Stimulated activated naive B cell treated with anti-CD40 and anti-IgM and Interleukin-4, amounts not matched to agents 10 μg/mL and 1 μg/mL and 100 μg/mL, for 72 hours (primary cell): ENCODE measurements at regions not wholly inside any gene's neighbourhood (a gene's known extent, or its start where the extent isn't known, plus 50 kb on each side); places are given as distances from the start of the nearest gene placed in this dataset.
"Not testable (repeated sequence)": the region's sequence is repeated elsewhere in the genome, so short reads cannot be mapped to it uniquely, and the experiment has no call there.

Experiments used
- ATAC-seq, 2 donors: fragments of 150-1000 bp; cut with Tn5 transposase; replicated peaks; 2 replicates each; pipeline ENCODE4 v1.10.0; 2021; ENCODE audit warnings: moderate library complexity in 1 of 2
- DNase-seq: peaks from one replicate; pipeline ENCODE4 v3.0.0; 2021
- H3K27ac Mint-ChIP-seq: one replicate; pipeline ENCODE4 v1.8.0; 2022; ENCODE audit warnings: mild to moderate bottlenecking, mixed read lengths
- H3K27me3 Mint-ChIP-seq, 2 donors: one replicate each; pipeline ENCODE4 v1.8.0; 2022; ENCODE audit warnings: mixed read lengths in 2 of 2
- H3K36me3 Mint-ChIP-seq, 2 donors: one replicate each; pipeline ENCODE4 v1.8.0; 2022; ENCODE audit warnings: mixed read lengths in 2 of 2, mild to moderate bottlenecking in 1 of 2
- H3K4me1 Mint-ChIP-seq, 2 donors: one replicate each; pipeline ENCODE4 v1.8.0; 2022; ENCODE audit warnings: mixed read lengths in 2 of 2, mild to moderate bottlenecking in 1 of 2
- H3K4me3 Mint-ChIP-seq, 2 donors: one replicate each; pipeline ENCODE4 v1.8.0; 2022; ENCODE audit warnings: mild to moderate bottlenecking in 2 of 2, mixed read lengths in 2 of 2, moderate library complexity in 1 of 2
- H3K9me3 Mint-ChIP-seq, 2 donors: one replicate each; pipeline ENCODE4 v1.8.0; 2022; ENCODE audit warnings: mixed read lengths in 2 of 2, mild to moderate bottlenecking in 1 of 2

DNA sequence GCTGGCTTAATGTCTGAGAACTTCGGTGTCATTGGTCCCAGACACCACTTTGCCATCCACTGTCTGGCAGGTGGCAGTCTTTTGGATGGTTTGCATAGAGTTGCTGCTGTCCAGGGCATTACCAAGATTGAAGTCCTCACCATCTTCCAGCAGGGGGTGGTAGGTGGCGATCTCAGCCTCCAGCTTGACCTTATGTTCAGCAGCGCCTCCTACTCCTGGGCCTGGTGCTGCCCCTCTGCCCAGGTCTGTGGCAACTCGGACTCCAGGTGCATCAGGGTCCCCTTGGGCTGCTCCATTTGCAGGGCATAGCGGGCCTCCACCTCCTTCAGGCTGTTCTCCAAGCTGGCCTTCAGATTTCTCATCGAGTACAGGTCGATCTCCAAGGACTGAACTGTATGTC lies 573.3 kb upstream of the NCAM2 start:
- Mint-ChIP-seq H3K4me1 (no peaks in the 10 kb centered on the region), H3K27ac (no peak overlapping the region), H3K36me3 (no peaks in the 10 kb centered on the region), H3K27me3 (no peaks in the 10 kb centered on the region), H3K4me3 (no peak overlapping the region), H3K9me3 (peaks cover 4 to 5% of the 10 kb centered on the region in 2 donors)
- DNase-seq, result no peak
- ATAC-seq, result no peak

GRCh38 chr21:20425856-20426255 lies 572.4 kb upstream of the NCAM2 start:
- H3K36me3 Mint-ChIP-seq, result no peaks in the 10 kb centered on the region
- H3K27ac Mint-ChIP-seq, result no peak overlapping the region
- H3K9me3 Mint-ChIP-seq, result peaks cover 3 to 4% of the 10 kb centered on the region in 2 donors
- H3K4me1 Mint-ChIP-seq, result no peaks in the 10 kb centered on the region
- no peaks in the 10 kb centered on the region for H3K27me3 Mint-ChIP-seq
- ATAC-seq (no peak), DNase-seq (no peak)
- no peak overlapping the region for H3K4me3 Mint-ChIP-seq

DNA sequence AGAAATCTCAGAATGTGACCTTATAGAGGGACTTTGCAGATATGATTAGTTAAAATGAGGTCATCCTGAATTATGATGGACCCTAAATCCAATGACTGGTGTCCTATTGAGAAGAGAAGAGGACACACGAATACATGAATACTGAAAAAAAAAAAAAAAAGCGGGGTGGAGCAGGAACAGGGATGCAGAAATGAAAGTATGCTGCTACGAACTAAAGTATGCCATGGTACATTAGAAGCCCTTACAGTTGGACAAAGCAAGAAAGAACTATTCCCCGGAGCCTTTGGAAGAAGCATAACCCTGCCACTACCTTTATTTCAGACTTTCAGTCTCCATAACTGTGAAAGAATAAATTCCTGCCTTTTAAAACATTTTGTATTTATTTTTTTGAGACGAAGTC lies 557.9 kb upstream of the NCAM2 start:
- no peak for DNase-seq
- Mint-ChIP-seq H3K4me3 (no peak overlapping the region), H3K9me3 (peaks cover 4 to 14% of the 10 kb centered on the region in 2 donors), H3K27me3 (no peaks in the 10 kb centered on the region), H3K36me3 (no peaks in the 10 kb centered on the region), H3K27ac (no peak overlapping the region), H3K4me1 (no peaks in the 10 kb centered on the region)
- ATAC-seq, result no peak

DNA sequence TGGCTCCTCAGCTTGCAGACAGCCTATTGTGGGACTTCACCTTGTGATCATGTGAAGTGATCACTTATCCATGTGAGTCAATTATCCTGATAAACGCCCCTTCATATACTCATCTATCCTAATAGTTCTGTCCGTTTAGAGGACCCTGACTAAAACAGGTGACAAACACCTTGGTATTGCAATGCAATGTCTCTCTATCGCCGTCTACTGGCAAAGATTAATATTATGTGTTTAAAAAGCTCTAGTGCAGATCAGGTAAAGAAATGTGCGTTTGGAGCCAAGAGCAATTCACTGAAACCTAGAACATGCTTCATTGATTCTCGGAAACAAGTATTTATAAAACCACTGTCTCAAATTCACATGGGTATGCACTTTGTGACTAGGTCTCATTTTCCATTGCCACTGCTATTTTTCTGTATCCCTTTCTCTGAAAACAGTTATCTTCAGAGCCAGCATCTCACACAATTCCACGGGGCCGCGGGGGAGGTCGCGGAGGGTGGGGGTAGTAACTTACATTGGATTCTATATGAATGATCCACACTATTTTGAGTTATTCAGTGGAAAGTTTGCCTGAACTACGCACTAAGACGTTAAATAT lies 554.6 kb upstream of the NCAM2 start:
- Mint-ChIP-seq H3K27ac (no peak overlapping the region), H3K9me3 (peaks cover 4 to 7% of the 10 kb centered on the region in 2 donors), H3K4me3 (no peak overlapping the region), H3K36me3 (no peaks in the 10 kb centered on the region), H3K4me1 (no peaks in the 10 kb centered on the region), H3K27me3 (no peaks in the 10 kb centered on the region)
- DNase-seq, result no peak
- peak in 1 of 2 donors; percentile 47 for ATAC-seq

- Mint-ChIP-seq H3K27ac (no peak overlapping the region), H3K4me1 (no peaks in the 10 kb centered on the region), H3K36me3 (no peaks in the 10 kb centered on the region), H3K27me3 (no peaks in the 10 kb centered on the region), H3K9me3 (peaks cover 4 to 5% of the 10 kb centered on the region in 2 donors), H3K4me3 (no peak overlapping the region)
- no peak for DNase-seq
- no peak for ATAC-seq
Measured at GRCh38 chr21:20445971-20446370, 552.2 kb upstream of the NCAM2 start.

- Mint-ChIP-seq H3K27me3 (no peaks in the 10 kb centered on the region), H3K9me3 (peaks cover 0 to 3% of the 10 kb centered on the region in 2 donors), H3K36me3 (no peaks in the 10 kb centered on the region), H3K4me3 (no peak overlapping the region), H3K27ac (no peak overlapping the region), H3K4me1 (no peaks in the 10 kb centered on the region)
- DNase-seq (no peak), ATAC-seq (no peak)
Measured at GRCh38 chr21:20451046-20451445, 547.2 kb upstream of the NCAM2 start.

DNA sequence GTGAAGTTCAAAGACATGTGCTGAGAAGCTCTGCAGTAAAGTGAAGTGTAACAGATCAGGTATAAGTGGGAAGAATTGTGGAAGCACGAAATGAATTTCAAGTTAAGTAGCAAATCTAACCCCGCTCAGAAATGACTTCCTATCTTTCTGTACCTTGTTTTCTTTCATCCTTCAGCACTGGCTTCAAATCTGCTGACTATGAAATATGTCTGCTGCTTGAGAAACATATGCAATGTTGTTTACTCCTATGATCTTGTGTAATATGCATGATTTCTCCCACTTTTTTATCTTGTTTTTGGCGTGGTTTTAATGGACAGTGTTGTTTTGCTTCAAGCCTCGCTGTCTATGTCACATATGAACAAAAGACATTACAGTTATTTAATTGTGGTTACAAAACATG lies 545.3 kb upstream of the NCAM2 start:
- H3K36me3 Mint-ChIP-seq, result no peaks in the 10 kb centered on the region
- DNase-seq (no peak), ATAC-seq (no peak)
- H3K9me3 Mint-ChIP-seq, result peaks cover 0 to 3% of the 10 kb centered on the region in 2 donors
- H3K4me1 Mint-ChIP-seq, result no peaks in the 10 kb centered on the region
- H3K4me3 Mint-ChIP-seq, result no peak overlapping the region
- no peak overlapping the region for H3K27ac Mint-ChIP-seq
- H3K27me3 Mint-ChIP-seq, result no peaks in the 10 kb centered on the region

- ATAC-seq (no peak), DNase-seq (no peak)
- H3K27me3 Mint-ChIP-seq, result no peaks in the 10 kb centered on the region
- H3K36me3 Mint-ChIP-seq, result no peaks in the 10 kb centered on the region
- H3K9me3 Mint-ChIP-seq, result peaks cover 0 to 4% of the 10 kb centered on the region in 2 donors
- no peak overlapping the region for H3K27ac Mint-ChIP-seq
- no peaks in the 10 kb centered on the region for H3K4me1 Mint-ChIP-seq
- no peak overlapping the region for H3K4me3 Mint-ChIP-seq
Measured at GRCh38 chr21:20459838-20460237, 538.4 kb upstream of the NCAM2 start.

GRCh38 chr21:20463362-20463761 lies 534.8 kb upstream of the NCAM2 start:
- no peak overlapping the region for H3K4me3 Mint-ChIP-seq
- peaks cover 0 to 4% of the 10 kb centered on the region in 2 donors for H3K9me3 Mint-ChIP-seq
- H3K36me3 Mint-ChIP-seq, result no peaks in the 10 kb centered on the region
- no peaks in the 10 kb centered on the region for H3K27me3 Mint-ChIP-seq
- ATAC-seq (no peak), DNase-seq (no peak)
- no peaks in the 10 kb centered on the region for H3K4me1 Mint-ChIP-seq
- H3K27ac Mint-ChIP-seq, result no peak overlapping the region

- H3K27me3 Mint-ChIP-seq, result no peaks in the 10 kb centered on the region
- H3K4me3 Mint-ChIP-seq, result no peak overlapping the region
- DNase-seq (no peak), ATAC-seq (no peak)
- H3K27ac Mint-ChIP-seq, result no peak overlapping the region
- H3K4me1 Mint-ChIP-seq, result no peaks in the 10 kb centered on the region
- H3K9me3 Mint-ChIP-seq, result peaks cover 0 to 1% of the 10 kb centered on the region in 2 donors
- H3K36me3 Mint-ChIP-seq, result no peaks in the 10 kb centered on the region
Measured at GRCh38 chr21:20469361-20469760, 528.8 kb upstream of the NCAM2 start.

DNA sequence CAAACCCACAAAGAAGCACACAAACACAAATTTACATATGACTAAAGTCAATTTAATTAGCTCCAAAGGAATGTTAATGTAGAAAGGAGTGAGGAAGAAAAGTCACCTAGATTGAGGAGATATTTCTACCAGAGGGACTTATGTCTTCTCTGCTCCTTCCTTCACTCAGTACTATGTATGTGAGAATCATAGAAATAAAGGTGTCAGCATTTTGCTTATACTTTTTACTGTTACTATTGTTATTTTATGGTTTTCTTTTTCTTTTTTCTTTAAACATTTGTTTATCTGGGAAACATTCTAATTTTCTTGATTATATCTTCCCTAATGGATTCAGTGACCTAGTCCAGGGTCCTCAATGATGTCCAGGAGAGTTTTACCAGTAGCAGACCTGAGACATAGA lies 511.9 kb upstream of the NCAM2 start:
- peaks cover 0 to 4% of the 10 kb centered on the region in 2 donors for H3K9me3 Mint-ChIP-seq
- no peaks in the 10 kb centered on the region for H3K27me3 Mint-ChIP-seq
- no peak overlapping the region for H3K27ac Mint-ChIP-seq
- ATAC-seq (no peak), DNase-seq (no peak)
- H3K4me1 Mint-ChIP-seq, result no peaks in the 10 kb centered on the region
- no peaks in the 10 kb centered on the region for H3K36me3 Mint-ChIP-seq
- no peak overlapping the region for H3K4me3 Mint-ChIP-seq

DNA sequence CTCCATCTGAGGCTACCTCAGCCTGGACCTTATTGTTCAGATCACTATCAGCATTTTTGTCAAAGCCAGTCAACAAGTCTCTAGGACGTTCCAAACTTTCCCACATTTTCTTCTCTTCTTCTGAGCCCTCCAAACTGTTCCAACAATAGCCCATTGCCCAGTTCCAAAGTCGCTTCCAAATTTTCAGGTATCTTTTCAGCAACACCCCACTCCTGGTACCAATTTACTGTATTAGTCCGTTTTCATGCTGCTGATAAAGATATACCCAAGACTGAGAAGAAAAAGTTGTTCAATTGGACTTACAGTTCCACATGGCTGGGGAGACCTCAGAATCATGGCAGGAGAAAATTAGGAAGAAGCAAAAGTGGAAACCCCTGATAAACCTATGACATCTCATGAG lies 495.3 kb upstream of the NCAM2 start:
- not testable (repeated sequence) for H3K4me1 Mint-ChIP-seq, H3K27ac Mint-ChIP-seq, H3K36me3 Mint-ChIP-seq, ATAC-seq, H3K4me3 Mint-ChIP-seq, H3K27me3 Mint-ChIP-seq, DNase-seq
- H3K9me3 Mint-ChIP-seq, result peaks cover 31 to 35% of the 10 kb centered on the region in 2 donors

- Mint-ChIP-seq H3K27me3 (no peaks in the 10 kb centered on the region), H3K9me3 (peaks cover 19 to 23% of the 10 kb centered on the region in 2 donors), H3K4me3 (no peak overlapping the region), H3K27ac (no peak overlapping the region), H3K36me3 (peaks cover 0 to 6% of the 10 kb centered on the region in 2 donors), H3K4me1 (no peaks in the 10 kb centered on the region)
- ATAC-seq, result no peak
- no peak for DNase-seq
Measured at GRCh38 chr21:20507783-20508182, 490.4 kb upstream of the NCAM2 start.

- no peaks in the 10 kb centered on the region for H3K4me1 Mint-ChIP-seq
- no peak for ATAC-seq
- peaks cover 3 to 10% of the 10 kb centered on the region in 2 donors for H3K9me3 Mint-ChIP-seq
- DNase-seq, result no peak
- H3K36me3 Mint-ChIP-seq, result no peaks in the 10 kb centered on the region
- H3K4me3 Mint-ChIP-seq, result no peak overlapping the region
- no peak overlapping the region for H3K27ac Mint-ChIP-seq
- no peaks in the 10 kb centered on the region for H3K27me3 Mint-ChIP-seq
Measured at GRCh38 chr21:20511216-20511880, 486.9 kb upstream of the NCAM2 start.

- Mint-ChIP-seq H3K9me3 (peaks cover 1 to 6% of the 10 kb centered on the region in 2 donors), H3K27me3 (no peaks in the 10 kb centered on the region), H3K4me3 (no peak overlapping the region), H3K4me1 (no peaks in the 10 kb centered on the region), H3K36me3 (no peaks in the 10 kb centered on the region), H3K27ac (no peak overlapping the region)
- DNase-seq (no peak), ATAC-seq (no peak)
Measured at GRCh38 chr21:20515446-20515845, 482.8 kb upstream of the NCAM2 start.
